ENCODE measurements at regions not wholly inside any gene's neighbourhood (a gene's known extent, or its start where the extent isn't known, plus 50 kb on each side); places are given as distances from the start of the nearest gene placed in this dataset.

DNA sequence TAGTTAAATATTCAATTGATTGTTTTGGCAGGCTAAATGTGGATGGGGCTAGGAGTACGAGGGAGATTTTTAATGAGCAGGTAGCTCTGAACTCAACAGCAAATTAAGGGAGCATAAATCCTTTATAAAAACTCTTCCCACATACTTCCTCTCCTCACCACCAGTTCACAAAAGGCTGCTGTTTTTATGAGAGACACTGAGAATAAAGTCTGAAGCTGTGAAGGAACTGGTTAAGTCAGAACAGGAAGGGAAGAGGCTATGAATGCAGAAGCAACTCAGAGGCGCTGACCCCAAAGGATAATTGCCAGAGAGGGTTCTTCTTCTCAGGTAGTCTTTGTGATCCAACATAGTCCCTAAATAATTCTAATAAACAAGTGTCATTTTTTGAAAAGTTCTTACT lies 406.1 kb downstream of the GPM6A start:
- Histone ChIP-seq H3K36me3 (ENCODE audit: control insufficient read depth in 2 of 2, insufficient read depth in 2 of 2, low read length in 2 of 2) (no peaks in the 10 kb centered on the region), H3K4me3 (ENCODE audit: low read length in 2 of 2) (no peak overlapping the region), H3K9me3 (ENCODE audit: control insufficient read depth in 2 of 2, low read length in 2 of 2) (no peaks in the 10 kb centered on the region), H3K27me3 (ENCODE audit: control insufficient read depth in 1 of 2, insufficient read depth in 2 of 2, low read length in 2 of 2) (no peaks in the 10 kb centered on the region), H3K9ac (ENCODE audit: low read length in 2 of 2) (no peak overlapping the region), H3K4me1 (ENCODE audit: control insufficient read depth, insufficient read depth, low read length) (no peaks in the 10 kb centered on the region), H3K27ac (ENCODE audit: low read length) (no peak overlapping the region)

- Histone ChIP-seq H3K4me3 (ENCODE audit: low read length in 2 of 2) (no peak overlapping the region), H3K4me1 (ENCODE audit: control insufficient read depth, insufficient read depth, low read length) (no peaks in the 10 kb centered on the region), H3K27ac (ENCODE audit: low read length) (no peak overlapping the region), H3K27me3 (ENCODE audit: control insufficient read depth in 1 of 2, insufficient read depth in 2 of 2, low read length in 2 of 2) (no peaks in the 10 kb centered on the region), H3K9me3 (ENCODE audit: control insufficient read depth in 2 of 2, low read length in 2 of 2) (no peaks in the 10 kb centered on the region), H3K9ac (ENCODE audit: low read length in 2 of 2) (no peak overlapping the region), H3K36me3 (ENCODE audit: control insufficient read depth in 2 of 2, insufficient read depth in 2 of 2, low read length in 2 of 2) (no peaks in the 10 kb centered on the region)
These were observed 404.1 kb downstream of the GPM6A start for GRCh38 chr4:175407926-175408325.

- no peak overlapping the region for H3K9ac ChIP-seq (ENCODE audit: low read length in 2 of 2)
- no peaks in the 10 kb centered on the region for H3K27me3 ChIP-seq (ENCODE audit: control insufficient read depth in 1 of 2, insufficient read depth in 2 of 2, low read length in 2 of 2)
- no peaks in the 10 kb centered on the region for H3K36me3 ChIP-seq (ENCODE audit: control insufficient read depth in 2 of 2, insufficient read depth in 2 of 2, low read length in 2 of 2)
- H3K4me1 ChIP-seq (ENCODE audit: control insufficient read depth, insufficient read depth, low read length): no peaks in the 10 kb centered on the region
- H3K9me3 ChIP-seq (ENCODE audit: control insufficient read depth in 2 of 2, low read length in 2 of 2): peaks cover 2 to 3% of the 10 kb centered on the region in 2 donors
- no peak overlapping the region for H3K27ac ChIP-seq (ENCODE audit: low read length)
- no peak overlapping the region for H3K4me3 ChIP-seq (ENCODE audit: low read length in 2 of 2)
These were observed 400.8 kb downstream of the GPM6A start for GRCh38 chr4:175411251-175411650.

- no peaks in the 10 kb centered on the region for H3K36me3 ChIP-seq (ENCODE audit: control insufficient read depth in 2 of 2, insufficient read depth in 2 of 2, low read length in 2 of 2)
- H3K9me3 ChIP-seq (ENCODE audit: control insufficient read depth in 2 of 2, low read length in 2 of 2): peaks cover 2 to 3% of the 10 kb centered on the region in 2 donors
- H3K9ac ChIP-seq (ENCODE audit: low read length in 2 of 2): no peak overlapping the region
- no peak overlapping the region for H3K27ac ChIP-seq (ENCODE audit: low read length)
- no peaks in the 10 kb centered on the region for H3K27me3 ChIP-seq (ENCODE audit: control insufficient read depth in 1 of 2, insufficient read depth in 2 of 2, low read length in 2 of 2)
- no peak overlapping the region for H3K4me3 ChIP-seq (ENCODE audit: low read length in 2 of 2)
- no peaks in the 10 kb centered on the region for H3K4me1 ChIP-seq (ENCODE audit: control insufficient read depth, insufficient read depth, low read length)
These were observed 399.9 kb downstream of the GPM6A start for GRCh38 chr4:175412161-175412560.

- H3K4me3 ChIP-seq (ENCODE audit: low read length in 2 of 2): no peak overlapping the region
- H3K4me1 ChIP-seq (ENCODE audit: control insufficient read depth, insufficient read depth, low read length): no peaks in the 10 kb centered on the region
- H3K27me3 ChIP-seq (ENCODE audit: control insufficient read depth in 1 of 2, insufficient read depth in 2 of 2, low read length in 2 of 2): no peaks in the 10 kb centered on the region
- H3K9me3 ChIP-seq (ENCODE audit: control insufficient read depth in 2 of 2, low read length in 2 of 2): peaks cover 2 to 3% of the 10 kb centered on the region in 2 donors
- H3K36me3 ChIP-seq (ENCODE audit: control insufficient read depth in 2 of 2, insufficient read depth in 2 of 2, low read length in 2 of 2): no peaks in the 10 kb centered on the region
- no peak overlapping the region for H3K27ac ChIP-seq (ENCODE audit: low read length)
- H3K9ac ChIP-seq (ENCODE audit: low read length in 2 of 2): no peak overlapping the region
These were observed 399.3 kb downstream of the GPM6A start for GRCh38 chr4:175412746-175413145.

DNA sequence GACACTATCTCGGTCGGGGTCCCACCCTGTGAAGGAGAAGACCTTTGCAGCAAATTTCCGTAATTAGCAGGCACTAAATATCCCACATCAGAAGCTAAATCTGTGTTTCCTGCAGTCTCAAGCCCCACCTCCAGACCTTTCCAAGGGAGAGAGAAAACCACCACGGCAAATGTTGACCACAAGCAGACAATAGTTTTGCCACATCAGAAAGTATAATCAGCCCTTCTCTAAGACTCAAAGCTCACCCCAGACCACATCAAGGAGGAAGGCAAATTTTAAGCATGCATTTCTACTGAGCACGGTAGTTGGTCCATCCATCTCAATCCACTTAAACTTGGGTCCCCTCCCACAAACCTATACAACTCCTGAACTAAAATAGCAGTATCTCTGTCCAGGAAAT lies 398.5 kb downstream of the GPM6A start:
- Histone ChIP-seq H3K4me3 (ENCODE audit: low read length in 2 of 2) (no peak overlapping the region), H3K9ac (ENCODE audit: low read length in 2 of 2) (no peak overlapping the region), H3K27ac (ENCODE audit: low read length) (no peak overlapping the region), H3K4me1 (ENCODE audit: control insufficient read depth, insufficient read depth, low read length) (no peaks in the 10 kb centered on the region), H3K9me3 (ENCODE audit: control insufficient read depth in 2 of 2, low read length in 2 of 2) (peaks cover 2 to 3% of the 10 kb centered on the region in 2 donors), H3K36me3 (ENCODE audit: control insufficient read depth in 2 of 2, insufficient read depth in 2 of 2, low read length in 2 of 2) (no peaks in the 10 kb centered on the region), H3K27me3 (ENCODE audit: control insufficient read depth in 1 of 2, insufficient read depth in 2 of 2, low read length in 2 of 2) (no peaks in the 10 kb centered on the region)

DNA sequence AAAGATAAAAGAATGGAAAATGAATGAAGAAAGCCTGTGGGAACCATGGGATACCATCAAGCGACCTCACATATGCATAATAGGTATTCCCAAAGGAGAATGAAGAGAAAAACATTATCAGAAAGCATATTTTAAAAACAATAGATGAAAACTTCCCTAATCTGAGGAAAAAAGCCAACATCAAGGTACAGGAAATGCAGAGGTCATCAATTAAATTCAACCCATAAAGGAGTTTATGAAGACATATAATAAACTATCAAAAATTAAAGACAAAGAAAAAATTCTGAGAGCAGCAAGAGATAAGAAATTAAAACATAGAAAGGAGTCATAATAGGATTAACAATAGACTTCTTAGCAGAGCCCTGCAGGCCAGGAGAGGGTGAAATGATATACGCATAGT lies 397.5 kb downstream of the GPM6A start:
- Histone ChIP-seq H3K9me3 (ENCODE audit: control insufficient read depth in 2 of 2, low read length in 2 of 2) (peaks cover 2 to 3% of the 10 kb centered on the region in 2 donors), H3K27ac (ENCODE audit: low read length) (no peak overlapping the region), H3K4me3 (ENCODE audit: low read length in 2 of 2) (no peak overlapping the region), H3K4me1 (ENCODE audit: control insufficient read depth, insufficient read depth, low read length) (no peaks in the 10 kb centered on the region), H3K36me3 (ENCODE audit: control insufficient read depth in 2 of 2, insufficient read depth in 2 of 2, low read length in 2 of 2) (no peaks in the 10 kb centered on the region), H3K9ac (ENCODE audit: low read length in 2 of 2) (no peak overlapping the region), H3K27me3 (ENCODE audit: control insufficient read depth in 1 of 2, insufficient read depth in 2 of 2, low read length in 2 of 2) (no peaks in the 10 kb centered on the region)

DNA sequence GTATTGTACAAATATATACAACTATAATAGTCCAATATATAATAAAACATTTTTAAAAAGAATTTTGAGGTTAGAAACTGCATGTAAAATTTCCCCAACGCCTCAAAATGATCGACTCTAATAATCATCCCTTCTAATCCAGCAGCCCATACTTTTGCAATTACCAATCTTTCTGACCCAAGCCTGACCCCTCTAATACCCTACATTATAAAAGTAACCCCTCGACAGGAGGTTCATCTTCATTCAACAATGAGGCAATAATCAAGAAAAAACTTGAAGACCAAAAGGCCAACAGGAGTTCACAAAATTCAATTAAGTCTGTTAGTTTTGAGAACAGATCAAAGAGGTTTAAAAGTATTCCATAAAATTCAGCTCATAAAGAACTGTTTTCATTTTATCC lies 393.5 kb downstream of the GPM6A start:
- Histone ChIP-seq H3K27ac (ENCODE audit: low read length) (no peak overlapping the region), H3K4me1 (ENCODE audit: control insufficient read depth, insufficient read depth, low read length) (no peaks in the 10 kb centered on the region), H3K9ac (ENCODE audit: low read length in 2 of 2) (no peak overlapping the region), H3K27me3 (ENCODE audit: control insufficient read depth in 1 of 2, insufficient read depth in 2 of 2, low read length in 2 of 2) (no peaks in the 10 kb centered on the region), H3K36me3 (ENCODE audit: control insufficient read depth in 2 of 2, insufficient read depth in 2 of 2, low read length in 2 of 2) (no peaks in the 10 kb centered on the region), H3K9me3 (ENCODE audit: control insufficient read depth in 2 of 2, low read length in 2 of 2) (peaks cover 0 to 3% of the 10 kb centered on the region in 2 donors), H3K4me3 (ENCODE audit: low read length in 2 of 2) (no peak overlapping the region)

- no peak overlapping the region for H3K27ac ChIP-seq (ENCODE audit: low read length)
- H3K9ac ChIP-seq (ENCODE audit: low read length in 2 of 2): no peak overlapping the region
- H3K36me3 ChIP-seq (ENCODE audit: control insufficient read depth in 2 of 2, insufficient read depth in 2 of 2, low read length in 2 of 2): no peaks in the 10 kb centered on the region
- no peaks in the 10 kb centered on the region for H3K4me1 ChIP-seq (ENCODE audit: control insufficient read depth, insufficient read depth, low read length)
- no peak overlapping the region for H3K4me3 ChIP-seq (ENCODE audit: low read length in 2 of 2)
- no peaks in the 10 kb centered on the region for H3K27me3 ChIP-seq (ENCODE audit: control insufficient read depth in 1 of 2, insufficient read depth in 2 of 2, low read length in 2 of 2)
- H3K9me3 ChIP-seq (ENCODE audit: control insufficient read depth in 2 of 2, low read length in 2 of 2): no peaks in the 10 kb centered on the region
These were observed 392.8 kb downstream of the GPM6A start for GRCh38 chr4:175419236-175419718.

DNA sequence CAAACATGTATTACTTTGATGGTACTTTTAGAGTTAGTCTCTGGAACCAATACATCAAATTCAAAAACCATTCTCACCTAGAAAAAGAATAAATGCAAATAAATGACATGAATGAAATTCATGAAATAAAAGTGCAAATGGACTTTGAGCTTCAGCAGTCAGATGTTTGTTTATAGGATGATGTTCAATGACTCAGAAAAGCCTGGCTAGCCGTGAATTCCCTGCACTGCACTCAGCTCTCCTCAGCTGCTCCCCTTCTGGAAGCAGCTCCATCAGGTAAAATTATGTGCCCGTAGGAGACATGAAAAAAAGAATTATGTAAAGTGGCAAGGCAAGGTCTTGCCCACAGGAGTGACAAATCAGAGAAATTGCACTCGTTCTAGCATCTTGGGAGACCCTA lies 390.6 kb downstream of the GPM6A start:
- H3K36me3 ChIP-seq (ENCODE audit: control insufficient read depth in 2 of 2, insufficient read depth in 2 of 2, low read length in 2 of 2): no peaks in the 10 kb centered on the region
- H3K27ac ChIP-seq (ENCODE audit: low read length): no peak overlapping the region
- no peaks in the 10 kb centered on the region for H3K27me3 ChIP-seq (ENCODE audit: control insufficient read depth in 1 of 2, insufficient read depth in 2 of 2, low read length in 2 of 2)
- H3K9ac ChIP-seq (ENCODE audit: low read length in 2 of 2): no peak overlapping the region
- no peak overlapping the region for H3K4me3 ChIP-seq (ENCODE audit: low read length in 2 of 2)
- H3K4me1 ChIP-seq (ENCODE audit: control insufficient read depth, insufficient read depth, low read length): no peaks in the 10 kb centered on the region
- peaks cover 0 to 2% of the 10 kb centered on the region in 2 donors for H3K9me3 ChIP-seq (ENCODE audit: control insufficient read depth in 2 of 2, low read length in 2 of 2)

DNA sequence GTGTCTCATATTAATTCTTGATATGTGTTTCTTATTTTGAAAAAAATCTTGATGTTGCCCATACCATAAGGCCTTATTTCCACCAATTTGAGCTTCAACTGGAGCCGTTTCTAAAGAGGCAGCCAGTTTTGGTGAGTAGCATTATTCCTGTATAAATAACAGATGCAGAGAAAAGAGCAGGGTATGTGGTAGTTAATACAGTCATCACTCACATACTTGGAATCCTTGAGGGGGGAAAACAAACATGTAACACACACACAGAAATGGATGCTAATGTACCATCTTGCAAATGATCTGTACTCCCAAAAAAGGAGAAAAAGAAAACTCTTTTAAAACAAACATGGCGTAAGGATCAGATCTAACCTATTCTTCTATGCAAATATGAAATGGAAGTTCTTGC lies 389.7 kb downstream of the GPM6A start:
- Histone ChIP-seq H3K4me3 (ENCODE audit: low read length in 2 of 2) (no peak overlapping the region), H3K4me1 (ENCODE audit: control insufficient read depth, insufficient read depth, low read length) (no peaks in the 10 kb centered on the region), H3K27ac (ENCODE audit: low read length) (no peak overlapping the region), H3K36me3 (ENCODE audit: control insufficient read depth in 2 of 2, insufficient read depth in 2 of 2, low read length in 2 of 2) (no peaks in the 10 kb centered on the region), H3K27me3 (ENCODE audit: control insufficient read depth in 1 of 2, insufficient read depth in 2 of 2, low read length in 2 of 2) (no peaks in the 10 kb centered on the region), H3K9ac (ENCODE audit: low read length in 2 of 2) (no peak overlapping the region), H3K9me3 (ENCODE audit: control insufficient read depth in 2 of 2, low read length in 2 of 2) (peaks cover 0 to 2% of the 10 kb centered on the region in 2 donors)

Measured in stomach smooth muscle (tissue), 2 donors.